H9 (cell line): ENCODE measurements at regions not wholly inside any gene's neighbourhood (a gene's known extent, or its start where the extent isn't known, plus 50 kb on each side); places are given as distances from the start of the nearest gene placed in this dataset.

Source experiments
- DNase-seq: peaks from one replicate; pipeline ENCODE4 v3.0.0-alpha.2; 2017
- H2AFZ ChIP-seq: one replicate; pipeline ENCODE4 v1.6.1; 2013; ENCODE audit warnings: mild to moderate bottlenecking, low read length, control low read depth, moderate library complexity
- H2AK5ac ChIP-seq: 2 replicates; pipeline ENCODE4 v1.6.1; 2013; ENCODE audit warnings: low read length, control low read depth, mixed read lengths; ENCODE audit not compliant: insufficient read length
- H2BK120ac ChIP-seq: one replicate; pipeline ENCODE4 v1.6.1; 2013; ENCODE audit warnings: low read depth, mild to moderate bottlenecking, low read length, control low read depth, inconsistent platforms; ENCODE audit not compliant: poor library complexity, severe bottlenecking
- H2BK12ac ChIP-seq: 2 replicates; pipeline ENCODE4 v1.6.1; 2013; ENCODE audit warnings: low read length, control low read depth, mixed read lengths, low read depth; ENCODE audit not compliant: insufficient read length
- H2BK15ac ChIP-seq: 2 replicates; pipeline ENCODE4 v1.6.1; 2013; ENCODE audit warnings: low read depth, low read length, control low read depth
- H2BK20ac ChIP-seq: one replicate; pipeline ENCODE4 v1.6.1; 2013; ENCODE audit warnings: low read depth, mild to moderate bottlenecking, low read length, control low read depth, inconsistent platforms; ENCODE audit not compliant: poor library complexity, severe bottlenecking
- H2BK5ac ChIP-seq: 2 replicates; pipeline ENCODE4 v1.6.1; 2013; ENCODE audit warnings: low read length, control low read depth, mixed read lengths; ENCODE audit not compliant: insufficient read length
- H3K14ac ChIP-seq: 2 replicates; pipeline ENCODE4 v1.6.1; 2013; ENCODE audit warnings: low read length, control low read depth; ENCODE audit not compliant: insufficient read depth
- H3K18ac ChIP-seq: 2 replicates; pipeline ENCODE4 v1.6.1; 2013; ENCODE audit warnings: low read depth, mild to moderate bottlenecking, mixed read lengths, low read length, control low read depth; ENCODE audit not compliant: insufficient read length
- H3K23ac ChIP-seq: 2 replicates; pipeline ENCODE4 v1.6.1; 2013; ENCODE audit warnings: low read length, control low read depth, mixed read lengths, low read depth; ENCODE audit not compliant: insufficient read length
- H3K23me2 ChIP-seq: 2 replicates; pipeline ENCODE4 v1.6.1; 2013; ENCODE audit warnings: low read depth, mild to moderate bottlenecking, mixed read lengths, low read length, control low read depth; ENCODE audit not compliant: insufficient read length, poor library complexity, severe bottlenecking
- H3K27ac ChIP-seq: 2 replicates; pipeline ENCODE4 v1.5.1; 2013; ENCODE audit warnings: low read length, control low read depth, mixed read lengths, low read depth; ENCODE audit not compliant: insufficient read length
- H3K27me3 ChIP-seq: 2 replicates; pipeline ENCODE4 v1.6.1; 2013; ENCODE audit warnings: low read length, control low read depth, inconsistent platforms; ENCODE audit not compliant: insufficient read depth
- H3K4ac ChIP-seq: 2 replicates; pipeline ENCODE4 v1.6.1; 2013; ENCODE audit warnings: low read depth, mild to moderate bottlenecking, control low read depth, inconsistent platforms, low read length, moderate library complexity
- H3K4me1 ChIP-seq: 2 replicates; pipeline ENCODE4 v1.6.1; 2013; ENCODE audit warnings: low read length, control low read depth, inconsistent platforms; ENCODE audit not compliant: insufficient read depth
- H3K4me2 ChIP-seq: 2 replicates; pipeline ENCODE4 v1.6.1; 2013; ENCODE audit warnings: low read length, control low read depth, mixed read lengths; ENCODE audit not compliant: insufficient read length, insufficient read depth
- H3K56ac ChIP-seq: 2 replicates; pipeline ENCODE4 v1.6.1; 2013; ENCODE audit warnings: low read depth, mild to moderate bottlenecking, mixed read lengths, low read length, control low read depth; ENCODE audit not compliant: insufficient read length
- H3K79me1 ChIP-seq: 2 replicates; pipeline ENCODE4 v1.6.1; 2013; ENCODE audit warnings: low read depth, mild to moderate bottlenecking, moderate library complexity, low read length, control low read depth, inconsistent platforms; ENCODE audit not compliant: insufficient read depth, poor library complexity, severe bottlenecking
- H3K79me2 ChIP-seq: 2 replicates; pipeline ENCODE4 v1.6.1; 2013; ENCODE audit warnings: low read length, control low read depth, inconsistent platforms; ENCODE audit not compliant: insufficient read depth
- H3K9ac ChIP-seq: 2 replicates; pipeline ENCODE4 v1.6.1; 2013; ENCODE audit warnings: low read length, control low read depth, mixed read lengths; ENCODE audit not compliant: insufficient read length; ENCODE audit errors: extremely low read depth
- H3K9me3 ChIP-seq: one replicate; pipeline ENCODE4 v1.6.1; 2013; ENCODE audit warnings: low read depth, low read length, inconsistent platforms; ENCODE audit not compliant: control insufficient read depth
- H3T11ph ChIP-seq: one replicate; pipeline ENCODE4 v1.6.1; 2013; ENCODE audit warnings: mild to moderate bottlenecking, low read length, control low read depth, inconsistent platforms
- H4K20me1 ChIP-seq: one replicate; pipeline ENCODE4 v1.6.1; 2013; ENCODE audit not compliant: control insufficient read depth, insufficient read length, insufficient read depth
- H4K5ac ChIP-seq: 2 replicates; pipeline ENCODE4 v1.6.1; 2013; ENCODE audit warnings: low read depth, mild to moderate bottlenecking, mixed read lengths, low read length, control low read depth; ENCODE audit not compliant: insufficient read length
- H4K8ac ChIP-seq: replicated peaks from 2 replicates; pipeline ENCODE4 v1.6.1; 2013; ENCODE audit warnings: low read length, control low read depth, mixed read lengths, low read depth; ENCODE audit not compliant: insufficient read length
- H4K91ac ChIP-seq: 2 replicates; pipeline ENCODE4 v1.6.1; 2013; ENCODE audit warnings: low read depth, mild to moderate bottlenecking, moderate library complexity, mixed read lengths, low read length, control low read depth; ENCODE audit not compliant: insufficient read length
- H3K27ac Mint-ChIP-seq, 3 experiments: 2 replicates in 2 of 3; 3 replicates in 1 of 3; pipeline ENCODE4 v1.8.0; 2020 to 2021; ENCODE audit warnings: mixed read lengths in 3 of 3, mild to moderate bottlenecking in 1 of 3, moderate library complexity in 1 of 3
- H3K27me3 Mint-ChIP-seq: 2 replicates; pipeline ENCODE4 v1.8.0; 2021; ENCODE audit warnings: low read depth, mild to moderate bottlenecking, moderate library complexity, mixed read lengths
- H3K36me3 Mint-ChIP-seq, 3 experiments: 2 replicates in 2 of 3; 3 replicates in 1 of 3; pipeline ENCODE4 v1.8.0; 2020 to 2021; ENCODE audit warnings: low read depth in 3 of 3, mixed read lengths in 3 of 3; ENCODE audit not compliant: insufficient read depth in 1 of 3
- H3K4me1 Mint-ChIP-seq, 2 experiments: 2 replicates each; pipeline ENCODE4 v1.8.0; 2020; ENCODE audit warnings: mixed read lengths in 2 of 2
- H3K4me3 Mint-ChIP-seq, 2 experiments: 2 replicates in 1 of 2; 3 replicates in 1 of 2; pipeline ENCODE4 v1.8.0; 2020 to 2021; ENCODE audit warnings: mild to moderate bottlenecking in 2 of 2, mixed read lengths in 2 of 2, moderate library complexity in 1 of 2
- H3K9me3 Mint-ChIP-seq, 2 experiments: 2 replicates in 1 of 2; 3 replicates in 1 of 2; pipeline ENCODE4 v1.8.0; 2020; ENCODE audit warnings: mild to moderate bottlenecking in 2 of 2, mixed read lengths in 2 of 2, moderate library complexity in 1 of 2
- WGBS: extraction: QIAGEN DNeasy Blood & Tissue Kit; methylation state at CpG from one replicate; pipeline ENCODE4 v1.1.7; 2013; ENCODE audit warnings: missing lambda C conversion rate, low lambda C conversion rate, mixed read lengths; ENCODE audit not compliant: insufficient read length; ENCODE audit errors: extremely low coverage; 5-methylcytosine and 5-hydroxymethylcytosine counted together
- TF ChIP-seq, protein P1 (sequence below): fragments of 200-600 bp; sonication (generic); conservative IDR thresholded peaks from 3 replicates; pipeline ENCODE4 v1.8.0; 2021; ENCODE audit warnings: antibody characterized with exemption, mild to moderate bottlenecking

DNA sequence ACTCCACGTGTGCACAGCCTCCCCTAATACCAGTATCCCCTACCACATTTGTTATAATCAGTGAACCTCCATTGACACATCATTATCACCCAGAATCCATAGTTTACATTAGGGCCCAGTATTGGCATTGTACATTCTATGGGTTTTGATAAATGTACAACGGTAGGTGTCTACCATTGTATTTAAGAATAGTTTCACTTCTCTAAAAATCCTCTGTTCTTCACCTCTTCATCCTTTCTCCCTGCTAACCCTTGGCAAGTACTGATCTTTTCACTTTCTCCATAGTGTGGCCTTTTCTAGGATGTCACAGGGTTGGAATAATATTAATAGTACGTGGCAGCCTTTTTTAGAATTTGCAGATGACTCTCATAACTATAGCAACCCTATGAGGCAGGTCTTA lies 353.8 kb downstream of the DDX10 start:
- Histone ChIP-seq H4K20me1 (no peaks in the 10 kb centered on the region), H3K27me3 (no peaks in the 10 kb centered on the region), H2BK120ac (no peak overlapping the region), H3K27ac (no peak overlapping the region), H3K9me3 (no peaks in the 10 kb centered on the region), H3K23ac (no peak overlapping the region), H4K5ac (no peak overlapping the region), H2BK12ac (no peak overlapping the region), H3T11ph (no peak overlapping the region), H2AFZ (no peak overlapping the region), H3K4me1 (no peaks in the 10 kb centered on the region), H3K4me2 (no peak overlapping the region), H3K4ac (no peak overlapping the region), H3K9ac (no peak overlapping the region), H3K79me1 (no peaks in the 10 kb centered on the region), H4K8ac (no peak overlapping the region), H3K56ac (no peak overlapping the region), H3K14ac (no peak overlapping the region), H3K23me2 (no peaks in the 10 kb centered on the region), H2BK15ac (no peak overlapping the region), H2AK5ac (no peak overlapping the region), H2BK5ac (no peak overlapping the region), H2BK20ac (no peak overlapping the region), H3K18ac (no peak overlapping the region), H4K91ac (no peak overlapping the region), H3K79me2 (no peaks in the 10 kb centered on the region)
- no peak for DNase-seq
- H3K9me3 Mint-ChIP-seq = no peaks in the 10 kb centered on the region; a peak in 2 of 5 replicates
- H3K4me1 Mint-ChIP-seq = no peaks in the 10 kb centered on the region
- no peak overlapping the region for H3K27ac Mint-ChIP-seq
- no peaks in the 10 kb centered on the region for H3K27me3 Mint-ChIP-seq
- WGBS = no CpG with 5 or more reads among the region's 3 CpGs
- no peak overlapping the region for H3K4me3 Mint-ChIP-seq
- no peaks in the 10 kb centered on the region for H3K36me3 Mint-ChIP-seq
- TF ChIP-seq, protein P1, sequence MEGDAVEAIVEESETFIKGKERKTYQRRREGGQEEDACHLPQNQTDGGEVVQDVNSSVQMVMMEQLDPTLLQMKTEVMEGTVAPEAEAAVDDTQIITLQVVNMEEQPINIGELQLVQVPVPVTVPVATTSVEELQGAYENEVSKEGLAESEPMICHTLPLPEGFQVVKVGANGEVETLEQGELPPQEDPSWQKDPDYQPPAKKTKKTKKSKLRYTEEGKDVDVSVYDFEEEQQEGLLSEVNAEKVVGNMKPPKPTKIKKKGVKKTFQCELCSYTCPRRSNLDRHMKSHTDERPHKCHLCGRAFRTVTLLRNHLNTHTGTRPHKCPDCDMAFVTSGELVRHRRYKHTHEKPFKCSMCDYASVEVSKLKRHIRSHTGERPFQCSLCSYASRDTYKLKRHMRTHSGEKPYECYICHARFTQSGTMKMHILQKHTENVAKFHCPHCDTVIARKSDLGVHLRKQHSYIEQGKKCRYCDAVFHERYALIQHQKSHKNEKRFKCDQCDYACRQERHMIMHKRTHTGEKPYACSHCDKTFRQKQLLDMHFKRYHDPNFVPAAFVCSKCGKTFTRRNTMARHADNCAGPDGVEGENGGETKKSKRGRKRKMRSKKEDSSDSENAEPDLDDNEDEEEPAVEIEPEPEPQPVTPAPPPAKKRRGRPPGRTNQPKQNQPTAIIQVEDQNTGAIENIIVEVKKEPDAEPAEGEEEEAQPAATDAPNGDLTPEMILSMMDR = no peak
